Fibroblast of mammary gland (primary cell): ENCODE measurements at regions not wholly inside any gene's neighbourhood (a gene's known extent, or its start where the extent isn't known, plus 50 kb on each side); places are given as distances from the start of the nearest gene placed in this dataset.
"Not testable (repeated sequence)": the region's sequence is repeated elsewhere in the genome, so short reads cannot be mapped to it uniquely, and the experiment has no call there.

ENCODE experiments used
- DNase-seq: peaks from one replicate; pipeline ENCODE4 v3.0.0-alpha.2; 2010; ENCODE audit warnings: low read depth
- H3K4me3 ChIP-seq: 2 replicates; pipeline ENCODE4 v1.5.1; 2011; ENCODE audit warnings: low read depth, mild to moderate bottlenecking, low read length, moderate library complexity; ENCODE audit not compliant: control insufficient read depth
- CTCF ChIP-seq: conservative IDR thresholded peaks from 2 replicates; pipeline ENCODE4 v1.5.1; 2011; ENCODE audit warnings: low read depth, low read length, inconsistent platforms; ENCODE audit not compliant: control insufficient read depth, insufficient read depth

GRCh38 chr11:50186146-50186545, 153.5 kb downstream of the OR4C45 start:
- H3K4me3 ChIP-seq, result no peak overlapping the region

GRCh38 chr11:50187220-50187619, 154.5 kb downstream of the OR4C45 start:
- DNase-seq, result peak; percentile 1
- H3K4me3 ChIP-seq, result no peak overlapping the region
- TF ChIP-seq CTCF, result no peak

More at GRCh38 chr11:50186146-50186545, 153.5 kb downstream of the OR4C45 start:
- no peak for TF ChIP-seq CTCF
- DNase-seq, result no peak

- H3K4me3 ChIP-seq, result no peak overlapping the region
- no peak for TF ChIP-seq CTCF
- DNase-seq, result no peak
These were observed 155.4 kb downstream of the OR4C45 start for GRCh38 chr11:50188040-50188439.

GRCh38 chr11:50192743-50193142, 160.1 kb downstream of the OR4C45 start:
- DNase-seq, result no peak
- TF ChIP-seq CTCF, result no peak
- no peak overlapping the region for H3K4me3 ChIP-seq

- TF ChIP-seq CTCF, result no peak
- DNase-seq, result no peak
- H3K4me3 ChIP-seq, result no peak overlapping the region
These were observed 181.7 kb downstream of the OR4C45 start for GRCh38 chr11:50214376-50214775.

- no peak overlapping the region for H3K4me3 ChIP-seq
- DNase-seq, result no peak
- no peak for TF ChIP-seq CTCF
These were observed 188.0 kb downstream of the OR4C45 start for GRCh38 chr11:50220651-50221050.

GRCh38 chr11:50238368-50238767, 205.7 kb downstream of the OR4C45 start:
- H3K4me3 ChIP-seq, DNase-seq: not testable (repeated sequence)

GRCh38 chr11:50246183-50246582, 213.5 kb downstream of the OR4C45 start:
- H3K4me3 ChIP-seq, result no peak overlapping the region
- DNase-seq, result no peak
- no peak for TF ChIP-seq CTCF
